H1 (cell line): ENCODE measurements at regions not wholly inside any gene's neighbourhood (a gene's known extent, or its start where the extent isn't known, plus 50 kb on each side); places are given as distances from the start of the nearest gene placed in this dataset.

ENCODE experiments used
- CTCF ChIP-seq, 3 experiments: IDR thresholded peaks; 1 replicate in 2 of 3; 2 replicates in 1 of 3; pipeline versions ENCODE4 v1.5.1 to v1.6.1; 2011; ENCODE audit warnings: low read length in 3 of 3, mild to moderate bottlenecking in 3 of 3, inconsistent platforms in 2 of 3, low read depth in 1 of 3, moderate library complexity in 1 of 3; ENCODE audit not compliant: insufficient read depth in 1 of 3; ENCODE audit errors: control extremely low read depth in 1 of 3
- POLR2A ChIP-seq, 2 experiments: IDR thresholded peaks; 1 replicate in 1 of 2; 2 replicates in 1 of 2; pipeline ENCODE4 v1.6.1; 2011; ENCODE audit warnings: low read depth in 2 of 2, low read length in 2 of 2, mild to moderate bottlenecking in 2 of 2; ENCODE audit errors: control extremely low read depth in 1 of 2
- RAD21 ChIP-seq, 2 experiments: IDR thresholded peaks in 1 of 2; conservative IDR thresholded peaks in 1 of 2; 2 replicates each; pipeline ENCODE4 v1.6.1; 2011; ENCODE audit warnings: low read depth in 2 of 2, low read length in 2 of 2, improper control_type of control experiment in 1 of 2, inconsistent platforms in 1 of 2, mild to moderate bottlenecking in 1 of 2, moderate library complexity in 1 of 2
- SAP30 ChIP-seq: fragments of 300-600 bp; sonication (generic); IDR thresholded peaks from 2 replicates; pipeline ENCODE4 v1.7.1; 2012; ENCODE audit warnings: low read length, moderate library complexity, mild to moderate bottlenecking, inconsistent platforms; ENCODE audit not compliant: insufficient read depth, insufficient replicate concordance
- SP2 ChIP-seq: IDR thresholded peaks from 2 replicates; pipeline ENCODE4 v1.6.1; 2012; ENCODE audit warnings: mild to moderate bottlenecking, low read length, inconsistent platforms

GRCh38 chr17:69783865-69784264, 291.2 kb upstream of the KCNJ16 start (continued):
- no peak for TF ChIP-seq RAD21 (IDR thresholded peaks at IDR 0.05 in 1 of 2, conservative IDR thresholded peaks at IDR 0.05 in 1 of 2; ENCODE audit: low read depth in 2 of 2, low read length in 2 of 2)
- TF ChIP-seq SAP30: no peak
- TF ChIP-seq CTCF (IDR thresholded peaks at IDR 0.05; ENCODE audit: control extremely low read depth in 1 of 3, insufficient read depth in 1 of 3, low read depth in 1 of 3, low read length in 3 of 3): no peak
- TF ChIP-seq POLR2A (IDR thresholded peaks at IDR 0.05; ENCODE audit: control extremely low read depth in 1 of 2, low read depth in 2 of 2, low read length in 2 of 2): no peak
- TF ChIP-seq SP2: no peak
